PC-9 (cell line): ENCODE measurements at regions not wholly inside any gene's neighbourhood (a gene's known extent, or its start where the extent isn't known, plus 50 kb on each side); places are given as distances from the start of the nearest gene placed in this dataset.

Source experiments
- BruUV-seq: library from RNA; stranded (reverse); fragments of 400-500 nt; replicated peaks from 2 replicates; lab custom pipeline; 2021; lab: Mats Ljungman, UMichigan
- CTCF ChIA-PET: fragments of 300-600 bp; sonication (Branson Sonifier 250); formaldehyde crosslinking; loops from one replicate; lab custom pipeline; 2022; ENCODE audit warnings: antibody characterized with exemption; lab: Charles Lee
- POLR2A ChIA-PET: fragments of 300-600 bp; sonication (Branson Sonifier 250); formaldehyde crosslinking; loops from one replicate; lab custom pipeline; 2022; ENCODE audit warnings: antibody characterized with exemption; ENCODE audit not compliant: unreplicated experiment; lab: Charles Lee
- DNase-seq, 2 experiments: peaks; one replicate each; pipeline versions ENCODE4 v3.0.0 to v3.0.0-alpha.2; 2015 to 2022; ENCODE audit warnings: mixed read lengths in 1 of 2
- H2AFZ ChIP-seq: fragments of 200-600 bp; sonication (generic); 2 replicates; pipeline ENCODE4 v1.8.1; 2017; ENCODE audit warnings: antibody characterized with exemption
- H3F3A ChIP-seq: fragments of 200-600 bp; sonication (generic); 2 replicates; pipeline ENCODE4 v1.8.1; 2017; ENCODE audit warnings: antibody characterized with exemption, mild to moderate bottlenecking, low read depth; ENCODE audit not compliant: insufficient read depth
- H3K27ac ChIP-seq: fragments of 200-600 bp; sonication (generic); 2 replicates; pipeline ENCODE4 v1.6.1; 2016; ENCODE audit warnings: mixed run types
- H3K27me3 ChIP-seq: fragments of 200-600 bp; sonication (generic); 2 replicates; pipeline ENCODE4 v1.6.1; 2016; ENCODE audit warnings: low read depth, mixed run types; ENCODE audit not compliant: insufficient read depth
- H3K36me3 ChIP-seq: fragments of 200-600 bp; sonication (generic); 2 replicates; pipeline ENCODE4 v1.6.1; 2016; ENCODE audit warnings: low read depth, mixed run types
- H3K4me1 ChIP-seq: fragments of 200-600 bp; sonication (generic); replicated peaks from 2 replicates; pipeline ENCODE4 v1.6.1; 2016; ENCODE audit warnings: mixed run types; ENCODE audit not compliant: insufficient read depth
- H3K4me2 ChIP-seq: fragments of 200-600 bp; sonication (generic); 2 replicates; pipeline ENCODE4 v1.6.1; 2017; ENCODE audit warnings: mixed run types
- H3K4me3 ChIP-seq: fragments of 200-600 bp; sonication (generic); 2 replicates; pipeline ENCODE4 v1.6.1; 2016; ENCODE audit warnings: mixed run types
- H3K79me2 ChIP-seq: fragments of 200-600 bp; sonication (generic); 2 replicates; pipeline ENCODE4 v1.6.1; 2017; ENCODE audit warnings: low read depth, mixed run types
- H3K9me2 ChIP-seq: fragments of 200-600 bp; sonication (generic); 2 replicates; pipeline ENCODE4 v1.8.1; 2017; ENCODE audit warnings: mild to moderate bottlenecking; ENCODE audit not compliant: insufficient read depth
- H3K9me3 ChIP-seq: fragments of 200-600 bp; sonication (generic); 2 replicates; pipeline ENCODE4 v1.8.1; 2016; ENCODE audit warnings: low read depth; ENCODE audit not compliant: insufficient read depth
- H4K20me1 ChIP-seq: fragments of 200-600 bp; sonication (generic); 2 replicates; pipeline ENCODE4 v1.8.1; 2017; ENCODE audit not compliant: insufficient read depth
- CTCF ChIP-seq: fragments of 200-600 bp; sonication (generic); conservative IDR thresholded peaks from 2 replicates; pipeline ENCODE4 v1.6.1; 2017; ENCODE audit warnings: mixed run types, antibody characterized with exemption, mild to moderate bottlenecking, moderate library complexity
- EZH2 ChIP-seq: fragments of 200-600 bp; sonication (generic); IDR thresholded peaks from 2 replicates; pipeline ENCODE4 v1.8.0; 2017; ENCODE audit warnings: antibody characterized with exemption, low read depth
- intact Hi-C: fragments of 100-400 bp; cut with micrococcal nuclease; formaldehyde crosslinking; loops from one replicate; pipeline ENCODE4 v1.10.0; 2022; ENCODE audit not compliant: unreplicated experiment

GRCh38 chr3:147760941-147761340, 351.8 kb downstream of the ZIC1 start:
- no peak overlapping the region for H3K4me3 ChIP-seq
- H3K27me3 ChIP-seq, result no peaks in the 10 kb centered on the region
- H3F3A ChIP-seq, result no peaks in the 10 kb centered on the region
- H3K9me3 ChIP-seq, result no peaks in the 10 kb centered on the region
- H3K27ac ChIP-seq, result no peak overlapping the region
- no peak for DNase-seq
- H3K36me3 ChIP-seq, result no peaks in the 10 kb centered on the region
- H3K4me2 ChIP-seq, result no peak overlapping the region
- intact Hi-C loops, result no loop called here
- POLR2A ChIA-PET, result no interaction called here
- CTCF ChIA-PET, result no interaction called here
- TF ChIP-seq CTCF, result no peak
- no peak for TF ChIP-seq EZH2
- H2AFZ ChIP-seq, result no peak overlapping the region
- no peaks in the 10 kb centered on the region for H4K20me1 ChIP-seq
- no peaks in the 10 kb centered on the region for H3K79me2 ChIP-seq
- no peaks in the 10 kb centered on the region for H3K9me2 ChIP-seq
- no peaks in the 10 kb centered on the region for H3K4me1 ChIP-seq
- no TSS peak for BruUV-seq

DNA sequence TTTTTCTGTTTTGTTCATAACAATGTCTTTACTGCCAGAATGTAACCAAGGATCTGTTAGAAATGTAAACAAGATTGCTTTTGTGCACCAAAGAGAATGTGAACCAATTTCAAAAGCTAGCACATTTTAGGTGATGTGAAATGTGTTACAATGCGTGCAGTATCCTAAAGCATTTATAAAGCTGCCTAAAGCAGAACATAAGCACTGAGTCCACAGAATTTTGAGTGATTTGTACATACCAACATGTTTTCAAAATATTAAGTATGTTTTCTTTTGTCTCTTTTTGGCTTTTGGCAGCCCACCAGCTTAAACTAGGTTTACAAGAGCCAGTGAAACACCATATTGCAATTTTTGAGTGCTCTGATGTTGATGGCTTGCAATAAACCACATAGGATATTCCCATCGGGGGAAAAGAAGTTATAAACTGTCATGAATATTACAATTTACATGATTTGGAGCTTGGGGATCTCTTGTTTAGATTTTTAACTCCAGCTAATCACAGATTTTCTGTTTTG, 364.0 kb downstream of the ZIC1 start:
- Histone ChIP-seq H3K4me2 (no peak overlapping the region), H3K79me2 (no peaks in the 10 kb centered on the region), H3K9me2 (no peaks in the 10 kb centered on the region), H3K27me3 (no peaks in the 10 kb centered on the region), H3K36me3 (no peaks in the 10 kb centered on the region), H3F3A (no peaks in the 10 kb centered on the region), H3K9me3 (no peaks in the 10 kb centered on the region), H4K20me1 (no peaks in the 10 kb centered on the region), H2AFZ (no peak overlapping the region), H3K4me3 (no peak overlapping the region), H3K4me1 (no peaks in the 10 kb centered on the region), H3K27ac (no peak overlapping the region)
- CTCF ChIA-PET, result no interaction called here
- POLR2A ChIA-PET, result no interaction called here
- no TSS peak for BruUV-seq
- no peak for DNase-seq
- TF ChIP-seq CTCF (no peak), EZH2 (no peak)
- intact Hi-C loops, result no loop called here

GRCh38 chr3:147775411-147775810, 366.2 kb downstream of the ZIC1 start:
- Histone ChIP-seq H3K36me3 (no peaks in the 10 kb centered on the region), H3K79me2 (no peaks in the 10 kb centered on the region), H3K4me2 (no peak overlapping the region), H3K4me3 (no peak overlapping the region), H3K27ac (no peak overlapping the region), H3F3A (no peaks in the 10 kb centered on the region), H4K20me1 (no peaks in the 10 kb centered on the region), H3K27me3 (no peaks in the 10 kb centered on the region), H3K4me1 (no peaks in the 10 kb centered on the region), H2AFZ (no peak overlapping the region), H3K9me2 (no peaks in the 10 kb centered on the region), H3K9me3 (no peaks in the 10 kb centered on the region)
- POLR2A ChIA-PET, result no interaction called here
- CTCF ChIA-PET, result no interaction called here
- no peak for DNase-seq
- TF ChIP-seq CTCF (no peak), EZH2 (no peak)
- intact Hi-C loops, result no loop called here
- no TSS peak for BruUV-seq
